ENCODE measurements at regions not wholly inside any gene's neighbourhood (a gene's known extent, or its start where the extent isn't known, plus 50 kb on each side); places are given as distances from the start of the nearest gene placed in this dataset.

DNA sequence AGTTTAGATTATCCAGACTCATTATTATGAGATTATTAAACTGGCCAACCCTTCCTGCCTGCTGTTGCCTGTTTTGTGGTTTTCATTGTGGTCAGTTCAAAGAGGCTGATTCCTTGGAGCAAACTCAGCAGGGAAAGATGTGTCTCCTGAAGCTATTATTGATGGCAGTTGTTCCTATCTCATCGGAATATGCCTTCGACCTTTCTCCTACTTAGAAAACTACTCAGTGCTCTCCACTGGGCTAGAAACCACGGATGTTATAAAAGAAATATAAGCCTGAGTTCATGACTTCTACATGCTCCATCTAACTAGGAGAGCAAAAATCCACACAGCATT is 80.2 kb upstream of the NAV2 start:
- Histone ChIP-seq H3K4me2 (ENCODE audit: control insufficient read depth, insufficient read depth) (no peak overlapping the region), H3K9ac (ENCODE audit: control insufficient read depth, insufficient read depth, low read length) (no peak overlapping the region), H3K4me3 (no peak overlapping the region), H4K20me1 (ENCODE audit: control insufficient read depth, insufficient read depth) (no peaks in the 10 kb centered on the region), H3K36me3 (ENCODE audit: control insufficient read depth in 2 of 2, insufficient read depth in 2 of 2, low read length in 1 of 2) (no peaks in the 10 kb centered on the region), H3K79me2 (ENCODE audit: control insufficient read depth, insufficient read depth, low read length) (no peaks in the 10 kb centered on the region), H3K27me3 (replicated peaks in 1 of 2; ENCODE audit: control insufficient read depth in 2 of 2, insufficient read depth in 2 of 2, low read length in 1 of 2) (no peaks in the 10 kb centered on the region), H3K9me3 (replicated peaks; ENCODE audit: control insufficient read depth, insufficient read depth, low read length) (no peaks in the 10 kb centered on the region), H3K4me1 (ENCODE audit: control insufficient read depth, insufficient read depth, low read length) (no peaks in the 10 kb centered on the region), H2AFZ (ENCODE audit: control insufficient read depth, low read depth, low read length) (no peak overlapping the region), H3K27ac (ENCODE audit: control insufficient read depth, insufficient read depth) (no peak overlapping the region)
- ATAC-seq (no peak), FAIRE-seq (no peak), DNase-seq (ENCODE audit: low read depth, low spot score) (no peak)
- ChIA-PET CTCF (interaction anchor here (1.1 kb wide), 1 partner anchor 111 kb away, joined by 3 read pairs; no protein-coding TSS in a partner anchor), SMC1A (ENCODE audit: uncharacterized antibody, unreplicated experiment) (no interaction called here), RAD21 (ENCODE audit: unreplicated experiment) (no interaction called here), POLR2A (no interaction called here)
- WGBS (ENCODE audit: insufficient coverage, insufficient replicate concordance, low lambda C conversion rate, missing lambda C conversion rate) = 9% methylated on average over 3 of the region's 3 CpGs
- intact Hi-C loops (cut with micrococcal nuclease; ENCODE audit: unreplicated experiment) = no loop called here
- in situ Hi-C loops (cut with MboI) = no loop called here
- no TSS peak for BruUV-seq (replicated peaks)
- TF ChIP-seq ZZZ3 (IDR thresholded peaks at IDR 0.05; ENCODE audit: control insufficient read depth, insufficient read length, low read depth) (no peak), PML (IDR thresholded peaks at IDR 0.05; ENCODE audit: low read length) (no peak), MYC (IDR thresholded peaks at IDR 0.05; ENCODE audit: insufficient read depth, insufficient read length, insufficient replicate concordance, low read length, severe bottlenecking) (no peak), TBL1XR1 (IDR thresholded peaks at IDR 0.05; ENCODE audit: low read depth, low read length) (no peak), FOXM1 (IDR thresholded peaks at IDR 0.05; ENCODE audit: low read depth, low read length) (no peak), HCFC1 (IDR thresholded peaks at IDR 0.05; ENCODE audit: low read length) (no peak), NFYA (IDR thresholded peaks at IDR 0.05; ENCODE audit: borderline replicate concordance, low read depth, low read length) (no peak), MTA2 (IDR thresholded peaks at IDR 0.05; ENCODE audit: low read depth) (no peak), STAT1 (conservative IDR thresholded peaks at IDR 0.05) (no peak), BHLHE40 (IDR thresholded peaks at IDR 0.05; ENCODE audit: borderline replicate concordance in 1 of 2, low read depth in 2 of 2, low read length in 1 of 2) (no peak), ZSCAN29 (IDR thresholded peaks at IDR 0.05) (no peak), EZH2 (IDR thresholded peaks at IDR 0.05; ENCODE audit: borderline replicate concordance, control insufficient read depth, low read depth, low read length) (no peak), CBFB (IDR thresholded peaks at IDR 0.05; ENCODE audit: low read depth) (no peak), ZNF207 (IDR thresholded peaks at IDR 0.05; ENCODE audit: borderline replicate concordance) (no peak), HDGF (IDR thresholded peaks at IDR 0.05) (no peak), ZBED1 (IDR thresholded peaks at IDR 0.05; ENCODE audit: borderline replicate concordance) (no peak), LARP7 (IDR thresholded peaks at IDR 0.05) (no peak), TCF7 (IDR thresholded peaks at IDR 0.05; ENCODE audit: borderline replicate concordance) (no peak)
- TF ChIP-seq, protein P1, sequence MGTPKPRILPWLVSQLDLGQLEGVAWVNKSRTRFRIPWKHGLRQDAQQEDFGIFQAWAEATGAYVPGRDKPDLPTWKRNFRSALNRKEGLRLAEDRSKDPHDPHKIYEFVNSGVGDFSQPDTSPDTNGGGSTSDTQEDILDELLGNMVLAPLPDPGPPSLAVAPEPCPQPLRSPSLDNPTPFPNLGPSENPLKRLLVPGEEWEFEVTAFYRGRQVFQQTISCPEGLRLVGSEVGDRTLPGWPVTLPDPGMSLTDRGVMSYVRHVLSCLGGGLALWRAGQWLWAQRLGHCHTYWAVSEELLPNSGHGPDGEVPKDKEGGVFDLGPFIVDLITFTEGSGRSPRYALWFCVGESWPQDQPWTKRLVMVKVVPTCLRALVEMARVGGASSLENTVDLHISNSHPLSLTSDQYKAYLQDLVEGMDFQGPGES (IDR thresholded peaks at IDR 0.05) = no peak
- TF ChIP-seq, protein P2, sequence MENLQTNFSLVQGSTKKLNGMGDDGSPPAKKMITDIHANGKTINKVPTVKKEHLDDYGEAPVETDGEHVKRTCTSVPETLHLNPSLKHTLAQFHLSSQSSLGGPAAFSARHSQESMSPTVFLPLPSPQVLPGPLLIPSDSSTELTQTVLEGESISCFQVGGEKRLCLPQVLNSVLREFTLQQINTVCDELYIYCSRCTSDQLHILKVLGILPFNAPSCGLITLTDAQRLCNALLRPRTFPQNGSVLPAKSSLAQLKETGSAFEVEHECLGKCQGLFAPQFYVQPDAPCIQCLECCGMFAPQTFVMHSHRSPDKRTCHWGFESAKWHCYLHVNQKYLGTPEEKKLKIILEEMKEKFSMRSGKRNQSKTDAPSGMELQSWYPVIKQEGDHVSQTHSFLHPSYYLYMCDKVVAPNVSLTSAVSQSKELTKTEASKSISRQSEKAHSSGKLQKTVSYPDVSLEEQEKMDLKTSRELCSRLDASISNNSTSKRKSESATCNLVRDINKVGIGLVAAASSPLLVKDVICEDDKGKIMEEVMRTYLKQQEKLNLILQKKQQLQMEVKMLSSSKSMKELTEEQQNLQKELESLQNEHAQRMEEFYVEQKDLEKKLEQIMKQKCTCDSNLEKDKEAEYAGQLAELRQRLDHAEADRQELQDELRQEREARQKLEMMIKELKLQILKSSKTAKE (IDR thresholded peaks at IDR 0.05; ENCODE audit: low read depth, poor library complexity, severe bottlenecking) = no peak

Measured in GM12878 (cell line).